ENCODE measurements at regions not wholly inside any gene's neighbourhood (a gene's known extent, or its start where the extent isn't known, plus 50 kb on each side); places are given as distances from the start of the nearest gene placed in this dataset.
"Not testable (repeated sequence)": the region's sequence is repeated elsewhere in the genome, so short reads cannot be mapped to it uniquely, and the experiment has no call there.

GRCh38 chr6:20263059-20263458 lies 50.8 kb upstream of the MBOAT1 start:
- H3K27ac ChIP-seq, result no peak overlapping the region
- no peak for TF ChIP-seq ZFX (IDR thresholded peaks at IDR 0.05; ENCODE audit: borderline replicate concordance)
- TF ChIP-seq CTCF (IDR thresholded peaks at IDR 0.05), result no peak

- TF ChIP-seq CTCF (IDR thresholded peaks at IDR 0.05), result no peak
- TF ChIP-seq ZFX (IDR thresholded peaks at IDR 0.05; ENCODE audit: borderline replicate concordance), result no peak
- H3K27ac ChIP-seq, result no peak overlapping the region
Observed at GRCh38 chr6:20265842-20266241, 53.6 kb upstream of the MBOAT1 start.

- no peak overlapping the region for H3K27ac ChIP-seq
- no peak for TF ChIP-seq CTCF (IDR thresholded peaks at IDR 0.05)
- TF ChIP-seq ZFX (IDR thresholded peaks at IDR 0.05; ENCODE audit: borderline replicate concordance), result no peak
Observed at GRCh38 chr6:20266851-20267608, 54.8 kb upstream of the MBOAT1 start.

GRCh38 chr6:20269181-20269580 lies 56.9 kb upstream of the MBOAT1 start:
- TF ChIP-seq ZFX (IDR thresholded peaks at IDR 0.05; ENCODE audit: borderline replicate concordance) (no peak), CTCF (IDR thresholded peaks at IDR 0.05) (no peak)
- H3K27ac ChIP-seq, result no peak overlapping the region

- no peak overlapping the region for H3K27ac ChIP-seq
- TF ChIP-seq ZFX (IDR thresholded peaks at IDR 0.05; ENCODE audit: borderline replicate concordance), result no peak
- TF ChIP-seq CTCF (IDR thresholded peaks at IDR 0.05), result no peak
Observed at GRCh38 chr6:20271818-20272217, 59.5 kb upstream of the MBOAT1 start.

GRCh38 chr6:20274137-20274536 lies 61.9 kb upstream of the MBOAT1 start:
- H3K27ac ChIP-seq, result no peak overlapping the region
- TF ChIP-seq ZFX (IDR thresholded peaks at IDR 0.05; ENCODE audit: borderline replicate concordance) (no peak), CTCF (IDR thresholded peaks at IDR 0.05) (no peak)

GRCh38 chr6:20275837-20276236 lies 63.6 kb upstream of the MBOAT1 start:
- H3K27ac ChIP-seq, result not testable (repeated sequence)

GRCh38 chr6:20277724-20278123 lies 65.5 kb upstream of the MBOAT1 start:
- not testable (repeated sequence) for H3K27ac ChIP-seq

All from 22Rv1 (cell line).